DMS53 treated with DMSO at 0.1 percent for 48 hours (cell line): ENCODE measurements at regions not wholly inside any gene's neighbourhood (a gene's known extent, or its start where the extent isn't known, plus 50 kb on each side); places are given as distances from the start of the nearest gene placed in this dataset.
"Not testable (repeated sequence)": the region's sequence is repeated elsewhere in the genome, so short reads cannot be mapped to it uniquely, and the experiment has no call there.

Experiments
- DNase-seq: peaks from one replicate; lab custom pipeline; 2025; ENCODE audit not compliant: unreplicated experiment; lab: John Stamatoyannopoulos, UW

GRCh38 chr5:91484662-91485061 is 101.5 kb upstream of the ARRDC3 start:
- no peak for DNase-seq

- DNase-seq, result not testable (repeated sequence)
These were observed 96.3 kb upstream of the ARRDC3 start for GRCh38 chr5:91479376-91479775.

GRCh38 chr5:91478096-91478495 is 95.0 kb upstream of the ARRDC3 start:
- DNase-seq, result no peak

GRCh38 chr5:91477408-91477807 is 94.3 kb upstream of the ARRDC3 start:
- DNase-seq, result no peak

- no peak for DNase-seq
These were observed 91.1 kb upstream of the ARRDC3 start for GRCh38 chr5:91474201-91474600.

- DNase-seq, result no peak
These were observed 89.5 kb upstream of the ARRDC3 start for GRCh38 chr5:91472631-91473030.

GRCh38 chr5:91469517-91470165 is 86.5 kb upstream of the ARRDC3 start:
- DNase-seq, result no peak

GRCh38 chr5:91468651-91469422 is 85.7 kb upstream of the ARRDC3 start:
- no peak for DNase-seq

GRCh38 chr5:91464886-91465646 is 81.9 kb upstream of the ARRDC3 start:
- DNase-seq, result no peak

GRCh38 chr5:91457681-91458058 is 74.6 kb upstream of the ARRDC3 start:
- no peak for DNase-seq

- no peak for DNase-seq
These were observed 74.0 kb upstream of the ARRDC3 start for GRCh38 chr5:91456928-91457680.

GRCh38 chr5:91449083-91449482 is 66.0 kb upstream of the ARRDC3 start:
- DNase-seq, result no peak

- not testable (repeated sequence) for DNase-seq
These were observed 65.0 kb upstream of the ARRDC3 start for GRCh38 chr5:91448079-91448478.

GRCh38 chr5:91446880-91447279 is 63.8 kb upstream of the ARRDC3 start:
- not testable (repeated sequence) for DNase-seq

- DNase-seq, result peak; percentile 41
These were observed 60.8 kb upstream of the ARRDC3 start for GRCh38 chr5:91443761-91444467.

GRCh38 chr5:91443023-91443422 is 59.9 kb upstream of the ARRDC3 start:
- DNase-seq, result no peak

- DNase-seq, result no peak
These were observed 58.0 kb upstream of the ARRDC3 start for GRCh38 chr5:91441082-91441481.

- DNase-seq, result peak; percentile 20
These were observed 55.8 kb upstream of the ARRDC3 start for GRCh38 chr5:91438871-91439270.

GRCh38 chr5:91436241-91436640 is 53.1 kb upstream of the ARRDC3 start:
- DNase-seq, result no peak

- no peak for DNase-seq
These were observed 51.2 kb upstream of the ARRDC3 start for GRCh38 chr5:91434348-91434747.

- DNase-seq, result no peak
These were observed 50.7 kb upstream of the ARRDC3 start for GRCh38 chr5:91433861-91434260.
